ENCODE measurements at regions not wholly inside any gene's neighbourhood (a gene's known extent, or its start where the extent isn't known, plus 50 kb on each side); places are given as distances from the start of the nearest gene placed in this dataset.

DNA sequence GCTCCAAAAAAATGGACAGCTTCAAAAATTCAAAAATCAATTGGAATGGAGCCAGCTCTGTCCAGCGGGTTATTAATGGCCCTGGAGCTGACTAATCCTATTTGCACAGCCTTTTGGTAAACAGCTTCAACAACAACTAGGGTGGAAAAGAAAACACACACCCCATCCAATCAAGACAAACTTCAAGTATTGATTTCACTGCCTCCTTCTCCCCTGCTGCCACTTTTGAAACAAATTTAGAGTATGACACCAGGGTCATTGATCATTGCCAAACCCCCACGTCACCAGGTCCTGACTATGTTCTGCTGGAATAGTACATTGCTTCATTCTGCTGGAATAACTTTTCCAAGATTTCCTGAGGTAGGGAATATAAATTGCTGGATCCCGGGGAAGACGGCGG lies 56.8 kb upstream of the GTF3A start:
- FAIRE-seq: no peak

DNA sequence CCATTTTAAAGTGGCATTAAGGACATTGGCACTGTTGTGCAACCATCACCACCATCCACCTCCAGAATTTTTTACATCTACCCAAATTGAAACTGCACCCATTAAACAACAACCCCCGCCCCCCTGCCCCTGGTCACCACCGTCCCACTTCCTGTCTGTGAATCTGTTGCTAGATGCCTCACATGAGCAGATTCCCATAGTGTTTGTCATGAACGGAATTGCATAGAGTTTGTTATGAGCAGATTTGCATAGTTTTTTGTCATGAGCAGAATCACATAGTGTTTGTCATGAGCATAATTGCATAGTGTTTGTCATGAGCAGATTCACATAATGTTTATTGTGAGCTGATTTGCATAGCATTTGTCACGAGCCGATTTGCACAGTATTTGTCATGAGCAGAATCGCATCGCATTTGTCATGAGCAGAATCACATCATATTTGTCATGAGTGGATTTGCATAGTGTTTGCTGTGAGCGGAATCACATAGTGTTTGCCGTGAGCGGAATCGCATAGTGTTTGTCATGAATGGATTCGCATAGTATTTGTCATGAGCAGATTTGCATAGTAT lies 54.0 kb upstream of the GTF3A start:
- no peak for DNase-seq (ENCODE audit: insufficient read length, low spot score)
- FAIRE-seq: no peak
- TF ChIP-seq CTCF (IDR thresholded peaks at IDR 0.05; ENCODE audit: insufficient read depth, missing control alignments): no peak

More for the DNA sequence above, 56.8 kb upstream of the GTF3A start:
- no peak for DNase-seq (ENCODE audit: insufficient read length, low spot score)
- no peak for TF ChIP-seq CTCF (IDR thresholded peaks at IDR 0.05; ENCODE audit: insufficient read depth, missing control alignments)

DNA sequence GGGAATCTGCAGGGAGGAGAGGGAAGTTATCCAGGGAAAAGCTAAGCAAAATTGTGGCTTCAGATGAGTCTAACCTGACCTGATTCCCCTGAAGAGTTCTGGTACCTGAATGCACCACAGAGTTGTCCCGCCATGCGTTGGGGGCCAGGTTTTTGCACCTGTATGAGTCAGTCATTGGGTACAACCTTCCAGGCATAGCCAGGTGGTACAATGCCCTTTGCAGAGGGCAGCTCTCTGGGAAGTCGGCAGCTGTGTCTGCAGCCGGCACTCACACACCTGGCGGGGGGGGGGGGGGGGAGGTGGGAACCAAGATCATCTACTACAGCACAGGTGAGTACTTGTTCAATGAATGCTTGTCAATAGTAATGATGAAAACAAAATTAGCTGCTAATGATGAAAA lies 52.5 kb upstream of the GTF3A start:
- no peak for TF ChIP-seq CTCF (IDR thresholded peaks at IDR 0.05; ENCODE audit: insufficient read depth, missing control alignments)
- FAIRE-seq: no peak
- DNase-seq (ENCODE audit: insufficient read length, low spot score): no peak

GRCh38 chr13:27372896-27373295 lies 51.5 kb upstream of the GTF3A start:
- FAIRE-seq (no peak), DNase-seq (ENCODE audit: insufficient read length, low spot score) (no peak)
- TF ChIP-seq CTCF (IDR thresholded peaks at IDR 0.05; ENCODE audit: insufficient read depth, missing control alignments): no peak

- TF ChIP-seq CTCF (IDR thresholded peaks at IDR 0.05; ENCODE audit: insufficient read depth, missing control alignments): no peak
- DNase-seq (ENCODE audit: insufficient read length, low spot score) (no peak), FAIRE-seq (no peak)
These were observed 50.2 kb upstream of the GTF3A start for GRCh38 chr13:27374126-27374613.

Measured in D721Med (cell line).